ENCODE measurements at regions not wholly inside any gene's neighbourhood (a gene's known extent, or its start where the extent isn't known, plus 50 kb on each side); places are given as distances from the start of the nearest gene placed in this dataset.

- Histone ChIP-seq H3K27ac (ENCODE audit: low read length) (no peak overlapping the region), H3K4me3 (ENCODE audit: low read length) (no peak overlapping the region), H3K9me3 (replicated peaks; ENCODE audit: control insufficient read depth, low read depth, low read length) (no peaks in the 10 kb centered on the region), H3K4me1 (ENCODE audit: control insufficient read depth, insufficient read depth, low read length) (no peaks in the 10 kb centered on the region), H3K27me3 (ENCODE audit: control insufficient read depth, insufficient read depth, low read length) (no peaks in the 10 kb centered on the region), H3K36me3 (ENCODE audit: control insufficient read depth, insufficient read depth, low read length) (no peaks in the 10 kb centered on the region)
- DNase-seq: no peak
- WGBS (ENCODE audit: insufficient coverage): no CpG with 5 or more reads among the region's 4 CpGs
These were observed 222.7 kb upstream of the NOVA1 start for GRCh38 chr14:26820572-26820971.

- no peaks in the 10 kb centered on the region for H3K9me3 ChIP-seq (replicated peaks; ENCODE audit: control insufficient read depth, low read depth, low read length)
- WGBS (ENCODE audit: insufficient coverage): 54% methylated on average over 2 of the region's 4 CpGs
- no peaks in the 10 kb centered on the region for H3K36me3 ChIP-seq (ENCODE audit: control insufficient read depth, insufficient read depth, low read length)
- no peak overlapping the region for H3K4me3 ChIP-seq (ENCODE audit: low read length)
- H3K27me3 ChIP-seq (ENCODE audit: control insufficient read depth, insufficient read depth, low read length): no peaks in the 10 kb centered on the region
- no peak for DNase-seq
- no peak overlapping the region for H3K27ac ChIP-seq (ENCODE audit: low read length)
- no peaks in the 10 kb centered on the region for H3K4me1 ChIP-seq (ENCODE audit: control insufficient read depth, insufficient read depth, low read length)
These were observed 230.9 kb upstream of the NOVA1 start for GRCh38 chr14:26828741-26829140.

- Histone ChIP-seq H3K9me3 (replicated peaks; ENCODE audit: control insufficient read depth, low read depth, low read length) (no peaks in the 10 kb centered on the region), H3K27me3 (ENCODE audit: control insufficient read depth, insufficient read depth, low read length) (no peaks in the 10 kb centered on the region), H3K4me3 (ENCODE audit: low read length) (no peak overlapping the region), H3K4me1 (ENCODE audit: control insufficient read depth, insufficient read depth, low read length) (no peaks in the 10 kb centered on the region), H3K36me3 (ENCODE audit: control insufficient read depth, insufficient read depth, low read length) (no peaks in the 10 kb centered on the region), H3K27ac (ENCODE audit: low read length) (no peak overlapping the region)
- DNase-seq: no peak
These were observed 235.9 kb upstream of the NOVA1 start for GRCh38 chr14:26833621-26834176.

- H3K36me3 ChIP-seq (ENCODE audit: control insufficient read depth, insufficient read depth, low read length): no peaks in the 10 kb centered on the region
- H3K4me1 ChIP-seq (ENCODE audit: control insufficient read depth, insufficient read depth, low read length): no peaks in the 10 kb centered on the region
- no peaks in the 10 kb centered on the region for H3K9me3 ChIP-seq (replicated peaks; ENCODE audit: control insufficient read depth, low read depth, low read length)
- H3K27ac ChIP-seq (ENCODE audit: low read length): no peak overlapping the region
- no CpG with 5 or more reads among the region's 4 CpGs for WGBS (ENCODE audit: insufficient coverage)
- no peak overlapping the region for H3K4me3 ChIP-seq (ENCODE audit: low read length)
- no peaks in the 10 kb centered on the region for H3K27me3 ChIP-seq (ENCODE audit: control insufficient read depth, insufficient read depth, low read length)
- DNase-seq: no peak
These were observed 238.2 kb upstream of the NOVA1 start for GRCh38 chr14:26835979-26836570.

GRCh38 chr14:26839481-26839880, 241.6 kb upstream of the NOVA1 start:
- Histone ChIP-seq H3K27me3 (ENCODE audit: control insufficient read depth, insufficient read depth, low read length) (no peaks in the 10 kb centered on the region), H3K9me3 (replicated peaks; ENCODE audit: control insufficient read depth, low read depth, low read length) (no peaks in the 10 kb centered on the region), H3K36me3 (ENCODE audit: control insufficient read depth, insufficient read depth, low read length) (no peaks in the 10 kb centered on the region), H3K27ac (ENCODE audit: low read length) (no peak overlapping the region), H3K4me3 (ENCODE audit: low read length) (no peak overlapping the region), H3K4me1 (ENCODE audit: control insufficient read depth, insufficient read depth, low read length) (no peaks in the 10 kb centered on the region)
- WGBS (ENCODE audit: insufficient coverage): no CpG with 5 or more reads among the region's 1 CpG
- peak; percentile 10 for DNase-seq

GRCh38 chr14:26841326-26841725, 243.5 kb upstream of the NOVA1 start:
- Histone ChIP-seq H3K9me3 (replicated peaks; ENCODE audit: control insufficient read depth, low read depth, low read length) (no peaks in the 10 kb centered on the region), H3K36me3 (ENCODE audit: control insufficient read depth, insufficient read depth, low read length) (no peaks in the 10 kb centered on the region), H3K27ac (ENCODE audit: low read length) (peak overlapping the region; percentile 52), H3K4me1 (ENCODE audit: control insufficient read depth, insufficient read depth, low read length) (no peaks in the 10 kb centered on the region), H3K4me3 (ENCODE audit: low read length) (no peak overlapping the region), H3K27me3 (ENCODE audit: control insufficient read depth, insufficient read depth, low read length) (no peaks in the 10 kb centered on the region)
- no CpG with 5 or more reads among the region's 4 CpGs for WGBS (ENCODE audit: insufficient coverage)
- DNase-seq: no peak

- Histone ChIP-seq H3K4me1 (ENCODE audit: control insufficient read depth, insufficient read depth, low read length) (no peaks in the 10 kb centered on the region), H3K4me3 (ENCODE audit: low read length) (no peak overlapping the region), H3K27me3 (ENCODE audit: control insufficient read depth, insufficient read depth, low read length) (no peaks in the 10 kb centered on the region), H3K36me3 (ENCODE audit: control insufficient read depth, insufficient read depth, low read length) (no peaks in the 10 kb centered on the region), H3K27ac (ENCODE audit: low read length) (peak overlapping the region; percentile 86), H3K9me3 (replicated peaks; ENCODE audit: control insufficient read depth, low read depth, low read length) (no peaks in the 10 kb centered on the region)
- WGBS (ENCODE audit: insufficient coverage): no CpG with 5 or more reads among the region's 3 CpGs
- DNase-seq: peak; percentile 96
These were observed 244.3 kb upstream of the NOVA1 start for GRCh38 chr14:26841920-26842741.

GRCh38 chr14:26845151-26845818, 247.5 kb upstream of the NOVA1 start:
- Histone ChIP-seq H3K36me3 (ENCODE audit: control insufficient read depth, insufficient read depth, low read length) (no peaks in the 10 kb centered on the region), H3K4me3 (ENCODE audit: low read length) (no peak overlapping the region), H3K9me3 (replicated peaks; ENCODE audit: control insufficient read depth, low read depth, low read length) (no peaks in the 10 kb centered on the region), H3K27ac (ENCODE audit: low read length) (no peak overlapping the region), H3K27me3 (ENCODE audit: control insufficient read depth, insufficient read depth, low read length) (no peaks in the 10 kb centered on the region), H3K4me1 (ENCODE audit: control insufficient read depth, insufficient read depth, low read length) (no peaks in the 10 kb centered on the region)
- no peak for DNase-seq
- 45% methylated on average over 3 of the region's 6 CpGs for WGBS (ENCODE audit: insufficient coverage)

GRCh38 chr14:26846388-26846787, 248.6 kb upstream of the NOVA1 start:
- no peaks in the 10 kb centered on the region for H3K9me3 ChIP-seq (replicated peaks; ENCODE audit: control insufficient read depth, low read depth, low read length)
- no peaks in the 10 kb centered on the region for H3K27me3 ChIP-seq (ENCODE audit: control insufficient read depth, insufficient read depth, low read length)
- no peak overlapping the region for H3K4me3 ChIP-seq (ENCODE audit: low read length)
- H3K4me1 ChIP-seq (ENCODE audit: control insufficient read depth, insufficient read depth, low read length): no peaks in the 10 kb centered on the region
- no peak for DNase-seq
- no peak overlapping the region for H3K27ac ChIP-seq (ENCODE audit: low read length)
- no peaks in the 10 kb centered on the region for H3K36me3 ChIP-seq (ENCODE audit: control insufficient read depth, insufficient read depth, low read length)
- no CpG with 5 or more reads among the region's 2 CpGs for WGBS (ENCODE audit: insufficient coverage)

- no peak for DNase-seq
- Histone ChIP-seq H3K27me3 (ENCODE audit: control insufficient read depth, insufficient read depth, low read length) (no peaks in the 10 kb centered on the region), H3K27ac (ENCODE audit: low read length) (no peak overlapping the region), H3K4me1 (ENCODE audit: control insufficient read depth, insufficient read depth, low read length) (no peaks in the 10 kb centered on the region), H3K9me3 (replicated peaks; ENCODE audit: control insufficient read depth, low read depth, low read length) (no peaks in the 10 kb centered on the region), H3K4me3 (ENCODE audit: low read length) (no peak overlapping the region), H3K36me3 (ENCODE audit: control insufficient read depth, insufficient read depth, low read length) (no peaks in the 10 kb centered on the region)
- no CpG with 5 or more reads among the region's 4 CpGs for WGBS (ENCODE audit: insufficient coverage)
These were observed 251.7 kb upstream of the NOVA1 start for GRCh38 chr14:26849514-26849913.

All from muscle of leg (tissue), 3 donors.